ENCODE measurements at regions not wholly inside any gene's neighbourhood (a gene's known extent, or its start where the extent isn't known, plus 50 kb on each side); places are given as distances from the start of the nearest gene placed in this dataset.

GRCh38 chr16:26281381-26282110 lies 589.8 kb downstream of the HS3ST4 start:
- no peak for DNase-seq (ENCODE audit: low read depth in 2 of 2, low spot score in 1 of 2)

DNA sequence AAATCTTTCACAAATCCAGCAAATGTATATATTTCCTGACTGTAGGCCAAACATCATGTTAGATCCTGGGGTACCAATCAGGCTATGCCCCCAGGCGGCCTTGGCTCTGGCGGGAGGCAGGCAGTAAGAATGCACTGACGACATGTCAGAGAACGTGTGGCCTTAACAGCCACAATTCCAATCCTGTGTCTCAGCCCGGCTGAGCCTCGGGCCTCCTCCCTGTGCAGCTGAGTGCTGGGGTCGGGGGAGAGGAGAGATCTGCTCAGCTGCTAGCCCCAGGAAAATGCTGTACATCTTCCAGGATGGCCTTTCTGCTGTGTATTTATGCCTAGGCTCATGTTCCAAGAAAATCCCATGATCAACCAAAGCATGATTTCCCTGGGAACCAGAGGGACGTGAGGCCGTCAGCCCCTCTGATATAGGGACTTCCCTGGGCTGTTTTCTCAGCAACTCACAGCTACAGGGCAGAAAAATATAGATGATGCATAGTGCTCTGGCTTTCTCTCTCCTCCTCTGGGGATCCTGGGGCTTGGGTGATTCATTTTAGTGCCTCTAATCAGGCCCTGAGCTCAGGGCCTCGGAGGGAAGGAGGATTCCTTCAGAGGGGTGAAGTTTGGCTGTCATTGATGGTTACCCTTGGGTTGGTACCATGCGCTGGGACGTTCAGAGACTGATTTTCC lies 604.0 kb downstream of the HS3ST4 start:
- no peak for DNase-seq (ENCODE audit: low read depth in 2 of 2, low spot score in 1 of 2)

DNA sequence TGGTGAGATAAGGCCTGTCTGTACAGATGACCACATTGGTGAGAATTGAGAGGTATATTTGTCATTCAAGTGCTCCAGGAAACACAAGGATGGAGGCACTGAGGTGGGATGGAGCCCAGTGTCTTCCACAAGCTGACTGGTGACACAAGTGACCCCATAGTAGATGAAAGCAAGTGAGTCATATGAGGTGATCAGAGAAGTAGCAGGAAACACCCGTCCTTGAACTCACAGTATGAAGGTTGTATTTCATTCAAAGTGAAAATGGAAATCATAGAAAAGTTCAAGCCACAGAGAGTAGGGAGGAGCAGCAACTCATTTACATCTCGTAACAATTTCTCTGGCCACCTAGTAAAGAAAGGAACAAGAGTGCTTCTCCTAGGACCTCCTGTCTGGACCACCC lies 609.8 kb downstream of the HS3ST4 start:
- DNase-seq (ENCODE audit: low read depth in 2 of 2, low spot score in 1 of 2) = no peak

GRCh38 chr16:26316683-26317464 lies 625.1 kb downstream of the HS3ST4 start:
- DNase-seq (ENCODE audit: low read depth in 2 of 2, low spot score in 1 of 2) = no peak

DNA sequence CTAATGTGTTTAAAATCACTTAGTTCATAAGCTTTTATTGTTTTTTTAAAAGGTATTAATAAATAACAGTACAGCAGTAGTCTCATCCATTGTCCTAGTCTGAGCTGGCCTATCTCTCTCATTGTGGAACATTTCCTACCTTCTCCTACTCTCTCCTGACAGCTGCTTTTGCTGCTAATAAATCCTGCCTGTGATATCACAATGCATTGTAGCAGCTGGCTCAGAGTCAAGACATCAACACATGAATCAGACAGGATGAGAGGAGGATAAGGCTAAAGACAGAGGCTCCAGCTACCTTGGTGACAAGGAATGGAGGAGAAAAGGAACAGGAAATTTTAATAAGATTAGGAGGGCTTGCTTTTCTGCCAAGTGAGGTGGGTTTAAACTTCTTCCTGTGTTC lies 626.1 kb downstream of the HS3ST4 start:
- DNase-seq (ENCODE audit: low read depth in 2 of 2, low spot score in 1 of 2) = no peak

- no peak for DNase-seq (ENCODE audit: low read depth in 2 of 2, low spot score in 1 of 2)
These were observed 638.9 kb downstream of the HS3ST4 start for GRCh38 chr16:26330654-26331053.

- DNase-seq (ENCODE audit: low read depth in 2 of 2, low spot score in 1 of 2) = no peak
These were observed 642.7 kb downstream of the HS3ST4 start for GRCh38 chr16:26334218-26335111.

DNA sequence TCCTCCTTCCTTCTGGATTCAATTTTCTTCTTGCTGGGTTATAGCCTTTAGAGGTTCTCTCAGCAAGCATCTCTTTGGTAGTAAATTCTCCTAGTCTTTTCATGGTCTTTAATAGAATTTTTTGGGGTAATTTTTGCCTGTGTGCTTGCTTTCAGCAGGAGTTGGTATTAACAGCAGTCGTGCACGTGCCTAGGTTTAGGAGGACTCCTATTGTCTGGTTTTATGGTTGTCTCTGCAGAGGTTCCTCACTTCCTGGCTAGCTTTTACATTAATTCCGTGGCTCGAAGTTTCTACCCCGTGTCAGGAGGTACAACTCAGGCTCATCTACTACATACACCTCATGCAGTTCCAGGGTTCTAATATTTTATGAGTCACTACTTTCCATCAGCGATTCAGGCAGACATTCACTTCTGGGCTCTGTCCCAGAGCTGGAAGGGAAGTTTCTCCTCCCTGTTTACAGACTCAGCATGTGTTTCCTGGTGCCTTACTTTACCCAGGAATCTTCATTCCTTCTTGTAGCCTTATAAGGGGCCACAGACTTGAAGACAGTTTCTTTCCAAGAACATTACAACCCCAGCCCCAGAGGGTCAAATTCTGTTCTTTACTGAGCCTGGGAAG lies 643.6 kb downstream of the HS3ST4 start:
- DNase-seq (ENCODE audit: low read depth in 2 of 2, low spot score in 1 of 2) = no peak

DNA sequence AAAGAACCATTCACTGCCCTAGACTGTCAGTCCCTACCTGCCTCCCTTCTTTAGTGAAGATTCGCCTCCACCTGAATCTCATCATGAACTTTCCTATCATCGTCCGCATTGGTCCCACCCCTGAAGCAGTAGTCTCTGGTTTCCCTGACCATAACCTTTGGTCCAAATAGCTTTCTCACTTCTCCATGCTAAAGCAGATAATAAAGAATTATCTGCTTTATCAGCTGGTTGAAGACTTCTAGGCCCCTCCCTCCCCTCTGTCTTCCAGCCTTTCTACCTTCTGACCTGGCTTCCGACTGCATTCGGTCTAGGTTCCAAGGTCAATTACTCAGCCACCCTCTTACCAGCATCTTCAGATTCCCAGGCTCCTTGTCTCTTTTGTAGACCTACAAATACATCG lies 650.9 kb downstream of the HS3ST4 start:
- DNase-seq (ENCODE audit: low read depth in 2 of 2, low spot score in 1 of 2) = no peak

GRCh38 chr16:26344240-26344776 lies 652.5 kb downstream of the HS3ST4 start:
- no peak for DNase-seq (ENCODE audit: low read depth in 2 of 2, low spot score in 1 of 2)

DNA sequence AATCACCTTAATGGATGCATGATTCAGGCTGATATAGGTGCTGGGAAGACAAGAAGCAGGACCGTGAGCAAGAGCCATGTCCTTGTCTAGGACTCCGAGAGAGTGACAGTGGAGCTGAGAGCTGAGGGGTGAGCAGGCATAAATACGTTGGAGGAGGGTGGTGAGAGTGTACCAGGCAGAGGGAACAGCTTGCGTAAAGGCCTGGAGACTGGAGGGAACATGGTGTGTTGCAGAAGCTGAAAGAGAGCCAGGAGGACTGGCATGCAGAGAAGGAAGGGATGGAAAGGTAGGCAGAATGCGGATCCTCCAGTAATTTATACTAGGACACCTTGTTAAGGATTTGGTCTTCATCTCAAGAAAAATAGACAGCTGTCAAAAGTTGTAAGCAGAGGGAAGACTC lies 653.2 kb downstream of the HS3ST4 start:
- no peak for DNase-seq (ENCODE audit: low read depth in 2 of 2, low spot score in 1 of 2)

GRCh38 chr16:26345966-26346365 lies 654.2 kb downstream of the HS3ST4 start:
- DNase-seq (ENCODE audit: low read depth in 2 of 2, low spot score in 1 of 2) = no peak

GRCh38 chr16:26348095-26348494 lies 656.3 kb downstream of the HS3ST4 start:
- no peak for DNase-seq (ENCODE audit: low read depth in 2 of 2, low spot score in 1 of 2)

- no peak for DNase-seq (ENCODE audit: low read depth in 2 of 2, low spot score in 1 of 2)
These were observed 669.1 kb downstream of the HS3ST4 start for GRCh38 chr16:26360867-26361266.

DNA sequence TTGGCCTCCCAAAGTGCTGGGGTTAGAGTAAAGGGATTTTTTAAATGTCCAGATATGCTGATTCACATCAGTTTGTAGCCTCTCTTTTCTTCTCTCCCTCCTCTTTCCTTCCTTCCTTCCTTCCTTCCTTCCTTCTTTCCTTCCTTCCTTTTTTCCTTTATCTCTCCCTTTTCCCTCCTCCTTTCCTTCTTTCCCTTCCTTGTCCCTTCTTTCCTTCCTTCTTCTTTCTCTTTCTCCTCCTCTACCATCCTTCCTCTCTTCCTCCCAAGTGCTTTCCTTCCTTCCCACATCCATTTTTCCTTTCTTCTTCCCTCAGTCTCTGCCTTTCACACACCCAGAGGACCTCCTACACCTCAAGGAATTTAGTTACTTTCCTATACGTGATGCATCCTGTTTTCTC lies 671.8 kb downstream of the HS3ST4 start:
- DNase-seq (ENCODE audit: low read depth in 2 of 2, low spot score in 1 of 2) = no peak

- no peak for DNase-seq (ENCODE audit: low read depth in 2 of 2, low spot score in 1 of 2)
These were observed 673.6 kb downstream of the HS3ST4 start for GRCh38 chr16:26365161-26365940.

DNA sequence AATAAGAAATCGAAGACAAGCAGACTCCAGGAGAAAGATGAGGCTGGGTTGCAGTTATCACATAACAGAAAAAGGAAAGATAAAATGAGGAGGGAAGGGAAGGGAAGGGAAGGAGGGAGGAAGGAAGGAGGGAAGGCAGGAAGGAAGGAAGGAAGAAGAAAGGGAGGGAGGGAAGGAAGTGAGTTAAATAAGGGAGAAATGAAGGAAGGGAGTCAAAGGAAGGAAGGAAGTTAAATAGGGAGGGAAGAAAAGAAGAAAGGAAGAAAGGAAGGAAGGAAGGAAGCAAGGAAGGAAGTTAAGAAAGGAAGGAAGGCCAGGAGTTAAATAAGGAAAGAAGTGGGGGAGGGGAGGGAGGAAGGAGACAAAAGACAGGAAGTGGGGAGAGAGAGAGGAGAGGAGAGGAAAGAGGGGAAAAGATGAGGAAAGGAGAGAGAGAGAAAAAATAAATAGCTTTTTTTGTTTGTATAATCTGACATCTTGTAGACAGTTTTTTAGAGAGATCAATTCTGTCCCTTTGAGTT lies 679.6 kb downstream of the HS3ST4 start:
- DNase-seq (ENCODE audit: low read depth in 2 of 2, low spot score in 1 of 2) = no peak

- DNase-seq (ENCODE audit: low read depth in 2 of 2, low spot score in 1 of 2) = no peak
These were observed 682.6 kb downstream of the HS3ST4 start for GRCh38 chr16:26374279-26374925.

DNA sequence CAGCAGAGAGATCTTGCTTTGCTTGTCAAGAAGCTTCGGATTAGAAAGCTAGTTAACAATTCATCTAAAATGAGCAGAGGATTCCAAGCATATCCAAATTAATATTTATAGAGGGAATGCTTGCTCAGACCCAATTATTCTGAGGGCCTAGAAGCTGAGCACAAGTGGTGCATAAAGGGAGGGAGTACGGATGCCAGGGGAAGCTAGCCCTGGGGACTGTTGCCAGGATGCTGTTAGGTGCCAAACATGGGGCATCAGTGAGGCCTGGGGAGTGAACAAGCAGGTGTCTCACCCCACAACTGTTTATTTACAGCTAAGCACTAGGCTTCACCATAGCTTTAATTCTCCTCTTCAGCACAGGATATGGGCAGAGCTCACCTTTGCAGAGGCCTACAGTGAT lies 684.1 kb upstream of the C16orf82 start:
- DNase-seq (ENCODE audit: low read depth in 2 of 2, low spot score in 1 of 2) = no peak
